Testis (tissue), 2 donors: ENCODE measurements at regions not wholly inside any gene's neighbourhood (a gene's known extent, or its start where the extent isn't known, plus 50 kb on each side); places are given as distances from the start of the nearest gene placed in this dataset.

ENCODE experiments used
- DNase-seq: peaks from one replicate; pipeline ENCODE4 v3.0.0-alpha.2; 2019
- H3K27ac ChIP-seq, 2 donors: fragments of 200-600 bp; sonication (generic); one replicate each; pipeline ENCODE4 v1.5.1; 2019
- H3K27me3 ChIP-seq: fragments of 200-600 bp; sonication (generic); one replicate; pipeline ENCODE4 v1.5.1; 2019
- H3K36me3 ChIP-seq: fragments of 200-600 bp; sonication (generic); one replicate; pipeline ENCODE4 v1.5.1; 2017; ENCODE audit warnings: low read depth; ENCODE audit errors: missing control alignments
- H3K4me1 ChIP-seq: fragments of 200-600 bp; sonication (generic); one replicate; pipeline ENCODE4 v1.5.1; 2019
- H3K4me3 ChIP-seq, 2 donors: fragments of 200-600 bp; sonication (generic); one replicate each; pipeline ENCODE4 v1.5.1; 2017 to 2019
- H3K9me3 ChIP-seq: fragments of 200-600 bp; sonication (generic); one replicate; pipeline ENCODE4 v1.5.1; 2017
- POLR2A ChIP-seq: fragments of 450-650 bp; IDR thresholded peaks from one replicate; pipeline ENCODE4 v1.6.1; 2017; ENCODE audit warnings: antibody characterized with exemption, mild to moderate bottlenecking, moderate library complexity
- WGBS, 2 donors: methylation state at CpG; one replicate each; pipeline ENCODE4 v1.1.5; 2018; 5-methylcytosine and 5-hydroxymethylcytosine counted together
- intact Hi-C: fragments of 100-400 bp; cut with DNase I; formaldehyde crosslinking; loops from one replicate; pipeline ENCODE4 v1.15.1; 2023; ENCODE audit warnings: low total_unique reads
- TF ChIP-seq, protein P1 (sequence below), 3 experiments: fragments of 450-650 bp in 2 of 3; fragments of 200-600 bp in 1 of 3; sonication (generic) in 1 of 3; IDR thresholded peaks; one replicate each; pipeline ENCODE4 v1.5.1; 2016 to 2019; ENCODE audit warnings: antibody characterized with exemption in 3 of 3, mild to moderate bottlenecking in 2 of 3, moderate library complexity in 1 of 3

DNA sequence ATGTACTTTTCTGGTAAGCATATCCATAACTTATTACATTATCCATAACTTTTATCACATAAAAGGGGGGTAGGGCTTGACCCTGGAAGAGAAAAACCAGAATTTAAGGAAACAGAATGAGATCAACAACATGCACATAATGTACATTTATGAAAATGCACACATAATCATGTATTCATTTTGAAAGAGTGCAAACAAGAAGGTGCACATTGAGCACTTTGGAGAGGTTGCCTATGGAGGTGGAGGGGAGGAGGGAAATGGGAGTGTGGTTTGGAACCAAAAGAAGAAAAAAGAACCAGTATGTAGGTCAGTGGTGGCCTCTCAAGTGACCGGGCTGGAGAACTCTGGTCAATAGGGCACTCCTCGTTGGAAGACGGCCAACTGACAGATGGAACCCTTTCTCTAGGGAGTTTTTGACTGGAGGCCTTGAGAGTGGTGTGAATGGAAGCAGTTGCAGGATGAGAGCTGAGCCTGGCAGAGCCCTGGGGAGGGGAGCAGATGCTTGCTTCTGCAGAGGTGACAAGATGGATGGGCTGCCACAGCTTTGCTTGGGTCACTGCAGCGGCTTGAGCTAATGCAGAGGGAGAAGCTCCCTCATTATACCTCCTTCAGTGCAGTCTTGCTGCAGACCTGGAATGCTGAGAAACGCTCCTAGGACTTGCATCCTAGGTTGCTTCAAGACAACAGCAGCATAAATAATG is 192.7 kb downstream of the SEC23IP start:
- peaks cover 5% of the 10 kb centered on the region for H3K4me1 ChIP-seq
- H3K4me3 ChIP-seq = no peak overlapping the region
- H3K9me3 ChIP-seq = no peaks in the 10 kb centered on the region
- no peaks in the 10 kb centered on the region for H3K27me3 ChIP-seq
- WGBS, 2 donors = 38 to 42% methylated on average over 3 to 5 of the region's 5 CpGs
- H3K36me3 ChIP-seq = no peaks in the 10 kb centered on the region
- intact Hi-C loops = no loop called here
- no peak overlapping the region for H3K27ac ChIP-seq
- no peak for TF ChIP-seq POLR2A
- TF ChIP-seq, protein P1, sequence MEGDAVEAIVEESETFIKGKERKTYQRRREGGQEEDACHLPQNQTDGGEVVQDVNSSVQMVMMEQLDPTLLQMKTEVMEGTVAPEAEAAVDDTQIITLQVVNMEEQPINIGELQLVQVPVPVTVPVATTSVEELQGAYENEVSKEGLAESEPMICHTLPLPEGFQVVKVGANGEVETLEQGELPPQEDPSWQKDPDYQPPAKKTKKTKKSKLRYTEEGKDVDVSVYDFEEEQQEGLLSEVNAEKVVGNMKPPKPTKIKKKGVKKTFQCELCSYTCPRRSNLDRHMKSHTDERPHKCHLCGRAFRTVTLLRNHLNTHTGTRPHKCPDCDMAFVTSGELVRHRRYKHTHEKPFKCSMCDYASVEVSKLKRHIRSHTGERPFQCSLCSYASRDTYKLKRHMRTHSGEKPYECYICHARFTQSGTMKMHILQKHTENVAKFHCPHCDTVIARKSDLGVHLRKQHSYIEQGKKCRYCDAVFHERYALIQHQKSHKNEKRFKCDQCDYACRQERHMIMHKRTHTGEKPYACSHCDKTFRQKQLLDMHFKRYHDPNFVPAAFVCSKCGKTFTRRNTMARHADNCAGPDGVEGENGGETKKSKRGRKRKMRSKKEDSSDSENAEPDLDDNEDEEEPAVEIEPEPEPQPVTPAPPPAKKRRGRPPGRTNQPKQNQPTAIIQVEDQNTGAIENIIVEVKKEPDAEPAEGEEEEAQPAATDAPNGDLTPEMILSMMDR (IDR thresholded peaks at IDR 0.05) = no peak
- DNase-seq = peak; percentile 16

DNA sequence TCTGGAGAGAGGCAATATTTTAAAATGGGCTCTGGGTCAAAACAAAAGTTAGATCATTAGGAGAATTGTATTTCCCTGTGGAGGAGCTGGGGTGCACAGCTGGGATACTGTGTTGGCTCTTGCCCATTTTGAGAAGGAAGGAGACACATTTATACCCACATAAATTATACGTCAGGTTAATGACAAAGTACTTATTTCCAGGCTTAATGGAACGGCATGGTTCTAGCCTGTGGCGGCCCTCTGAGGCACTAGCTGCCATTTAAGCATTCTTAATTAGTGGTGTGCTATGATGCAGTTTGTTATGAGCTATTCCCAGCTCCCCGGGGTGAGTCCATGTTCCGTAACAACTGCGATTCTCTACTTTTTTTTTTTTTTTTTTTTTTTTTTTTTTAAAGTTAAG is 193.5 kb downstream of the SEC23IP start:
- 53 to 63% methylated on average over 6 of the region's 6 CpGs for WGBS, 2 donors
- intact Hi-C loops = no loop called here
- H3K9me3 ChIP-seq = no peaks in the 10 kb centered on the region
- no peaks in the 10 kb centered on the region for H3K36me3 ChIP-seq
- H3K27ac ChIP-seq = no peak overlapping the region
- no peak for TF ChIP-seq POLR2A
- TF ChIP-seq, protein P1 (IDR thresholded peaks at IDR 0.05) = no peak
- H3K27me3 ChIP-seq = no peaks in the 10 kb centered on the region
- peaks cover 5% of the 10 kb centered on the region for H3K4me1 ChIP-seq
- H3K4me3 ChIP-seq = no peak overlapping the region
- no peak for DNase-seq

DNA sequence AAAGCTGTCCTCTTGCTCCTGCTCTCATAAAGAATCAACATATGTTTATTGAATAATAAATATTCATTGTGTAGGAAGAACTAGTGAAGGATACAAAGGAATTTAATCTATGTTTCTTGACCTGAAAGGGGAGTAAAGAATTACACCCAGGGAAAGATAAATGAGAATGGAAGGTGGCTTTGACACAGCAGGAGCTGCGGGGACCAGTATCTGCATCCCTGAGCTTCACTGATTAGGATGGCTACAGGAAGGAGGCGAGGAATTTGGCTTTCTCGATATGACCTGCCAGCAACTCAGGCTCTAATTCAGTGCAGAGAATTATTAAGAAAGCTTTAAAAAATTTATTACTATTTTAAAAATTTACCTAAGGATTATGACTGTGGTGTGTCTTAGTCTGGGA is 194.6 kb downstream of the SEC23IP start:
- 57 to 76% methylated on average over 3 of the region's 3 CpGs for WGBS, 2 donors
- intact Hi-C loops = no loop called here
- peaks cover 5% of the 10 kb centered on the region for H3K4me1 ChIP-seq
- TF ChIP-seq POLR2A = no peak
- TF ChIP-seq, protein P1 (IDR thresholded peaks at IDR 0.05) = no peak
- H3K36me3 ChIP-seq = no peaks in the 10 kb centered on the region
- no peak overlapping the region for H3K27ac ChIP-seq
- H3K9me3 ChIP-seq = no peaks in the 10 kb centered on the region
- no peak overlapping the region for H3K4me3 ChIP-seq
- H3K27me3 ChIP-seq = no peaks in the 10 kb centered on the region
- no peak for DNase-seq

- no peaks in the 10 kb centered on the region for H3K9me3 ChIP-seq
- WGBS, 2 donors = 90 to 96% methylated on average over 3 of the region's 3 CpGs
- H3K36me3 ChIP-seq = no peaks in the 10 kb centered on the region
- no peak for DNase-seq
- peaks cover 4% of the 10 kb centered on the region for H3K4me1 ChIP-seq
- TF ChIP-seq POLR2A = no peak
- TF ChIP-seq, protein P1 (IDR thresholded peaks at IDR 0.05) = no peak
- no peaks in the 10 kb centered on the region for H3K27me3 ChIP-seq
- no peak overlapping the region for H3K4me3 ChIP-seq
- no peak overlapping the region for H3K27ac ChIP-seq
- intact Hi-C loops = no loop called here
Measured at GRCh38 chr10:120095875-120096274, 203.3 kb downstream of the SEC23IP start.

GRCh38 chr10:120097766-120098165 is 205.2 kb downstream of the SEC23IP start:
- Histone ChIP-seq H3K36me3 (no peaks in the 10 kb centered on the region), H3K27me3 (no peaks in the 10 kb centered on the region), H3K9me3 (no peaks in the 10 kb centered on the region), H3K27ac (no peak overlapping the region), H3K4me1 (peaks cover 4% of the 10 kb centered on the region), H3K4me3 (no peak overlapping the region)
- no peak for DNase-seq
- intact Hi-C loops = no loop called here
- TF ChIP-seq, protein P1 (IDR thresholded peaks at IDR 0.05) = no peak
- no peak for TF ChIP-seq POLR2A
